Cerebellar cortex (tissue), 1 donor: ENCODE measurements at regions not wholly inside any gene's neighbourhood (a gene's known extent, or its start where the extent isn't known, plus 50 kb on each side); places are given as distances from the start of the nearest gene placed in this dataset.
A peak's percentile ranks its signal among the peaks of the same experiment; 100 is the strongest.
"Not testable (repeated sequence)": the region's sequence is repeated elsewhere in the genome, so short reads cannot be mapped to it uniquely, and the experiment has no call there.

Experiments used
- DNase-seq: peaks from one replicate; pipeline ENCODE4 v3.0.0-alpha.2; 2015; ENCODE audit warnings: low spot score

DNA sequence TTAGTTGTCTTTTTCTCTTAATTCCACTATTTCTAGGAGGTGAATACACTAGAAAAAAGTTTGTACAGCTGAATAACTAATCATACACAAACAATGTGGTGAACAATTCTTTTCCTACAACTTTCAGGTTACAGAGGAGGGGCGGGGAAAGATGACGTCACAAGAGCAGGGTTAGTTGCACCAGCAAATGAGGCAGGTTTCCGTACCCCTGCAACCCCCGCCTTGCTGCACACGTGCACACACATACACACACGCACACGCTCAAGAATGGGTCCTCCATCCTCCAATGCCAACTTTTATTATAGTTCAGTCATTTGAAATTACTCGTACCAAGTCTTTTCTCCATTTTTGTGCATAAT is 122.8 kb downstream of the ARL4C start:
- no peak for DNase-seq

DNA sequence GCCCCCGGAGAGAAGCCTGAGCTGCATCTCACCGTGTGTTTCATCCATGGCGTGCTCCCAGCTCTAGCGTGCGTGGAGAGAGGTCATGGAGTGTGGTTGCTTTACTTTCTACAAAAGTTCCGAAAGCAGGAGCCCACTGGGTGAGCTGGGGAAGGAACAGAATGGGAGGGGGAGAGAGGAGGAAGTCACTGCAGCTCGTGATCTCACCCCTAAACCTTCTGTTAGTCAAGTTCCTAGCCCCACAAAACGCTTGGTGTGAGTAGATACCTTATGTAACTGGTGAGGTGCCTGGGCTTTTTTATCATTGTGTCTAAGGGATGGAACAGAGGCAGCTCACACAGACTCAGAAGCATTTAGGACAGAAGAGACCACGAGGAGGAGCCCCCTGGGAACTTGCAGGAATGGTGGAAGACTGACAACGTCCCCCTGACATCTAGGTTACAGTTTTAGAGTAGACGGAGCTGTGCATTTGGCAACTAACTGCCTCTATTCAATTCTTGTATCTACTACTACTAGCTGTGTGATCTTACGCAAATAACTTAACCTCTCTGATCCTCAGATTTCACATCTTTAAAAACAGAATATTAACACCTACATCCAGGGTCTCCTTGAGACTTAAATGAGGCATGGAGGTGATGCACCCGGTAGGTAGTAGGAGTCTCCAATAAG is 123.3 kb downstream of the ARL4C start:
- no peak for DNase-seq

DNA sequence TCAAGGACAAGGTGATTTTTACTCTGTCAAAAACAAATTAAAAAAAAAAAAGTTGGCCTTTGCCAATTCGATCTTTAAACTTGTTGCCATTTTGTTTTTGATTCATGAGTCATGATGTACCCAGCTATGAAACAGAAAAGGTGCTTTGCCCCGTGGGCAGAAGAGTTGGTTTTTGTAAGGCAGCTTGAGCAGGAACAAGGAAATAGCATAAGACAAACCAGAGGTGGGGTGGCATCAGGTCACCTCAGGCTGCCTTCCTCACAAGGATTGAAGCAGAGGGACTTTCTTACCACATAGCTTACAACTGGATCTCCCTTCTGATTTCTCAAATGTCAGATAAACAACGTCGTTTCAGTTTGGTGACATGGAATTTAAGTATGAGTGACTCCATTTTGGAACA is 123.8 kb downstream of the ARL4C start:
- no peak for DNase-seq

DNA sequence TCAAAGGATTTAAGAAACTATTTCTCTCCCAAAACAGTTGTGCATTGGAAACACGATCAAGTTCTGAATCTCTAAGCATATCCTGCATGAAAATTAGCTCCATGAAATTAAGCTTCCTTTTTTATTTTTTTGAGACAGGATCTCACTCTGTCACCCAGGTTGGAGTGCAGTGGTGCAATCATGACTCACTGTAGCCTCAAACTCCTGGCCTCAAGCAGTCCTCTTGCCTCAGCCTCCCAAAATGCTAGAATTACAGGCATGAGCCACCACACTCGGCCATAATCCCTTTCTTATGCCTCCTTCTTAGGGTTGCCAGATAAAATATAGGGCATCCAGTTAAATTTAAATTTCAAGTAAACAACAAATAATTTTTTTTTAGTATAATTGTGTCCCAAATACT is 124.4 kb downstream of the ARL4C start:
- no peak for DNase-seq

DNA sequence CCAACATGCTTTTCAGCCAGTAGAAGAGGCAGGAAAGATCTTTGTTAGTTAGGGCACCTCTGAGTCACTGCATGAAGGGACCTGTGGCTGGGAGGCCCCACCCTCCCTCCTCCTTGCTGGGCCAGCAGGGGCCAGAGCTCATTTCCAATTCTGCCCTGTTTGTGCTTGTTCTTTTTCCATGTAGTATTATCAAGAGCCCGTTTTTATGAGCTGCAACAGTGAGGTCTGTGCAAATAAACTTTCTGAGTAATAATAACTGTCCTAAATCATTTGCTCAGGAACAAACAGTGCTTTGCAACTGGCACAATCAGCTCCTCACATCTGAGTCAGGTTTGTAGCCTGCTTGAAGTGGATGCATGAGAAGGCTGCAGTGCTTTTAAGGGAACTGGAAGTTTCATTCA is 128.0 kb downstream of the ARL4C start:
- DNase-seq: peak; percentile 16

DNA sequence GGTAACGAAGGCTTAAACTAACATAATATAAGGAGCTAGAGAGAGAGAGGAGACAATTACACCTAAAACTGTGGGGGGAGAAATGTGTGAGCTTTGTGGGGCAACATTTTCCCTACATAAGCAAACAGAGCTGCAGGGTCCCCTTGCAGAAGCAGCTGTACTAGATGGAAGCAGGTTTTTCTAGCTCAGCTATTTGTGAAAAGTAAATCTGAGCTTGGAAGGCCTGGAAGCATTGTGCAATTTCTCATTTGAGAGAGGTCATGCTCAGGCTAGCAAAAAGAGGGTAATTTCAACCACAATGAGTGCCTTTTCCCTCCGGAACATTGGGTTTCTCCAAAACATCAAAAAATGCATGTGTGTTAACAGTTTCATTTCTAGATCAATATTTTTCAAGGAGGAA is 130.0 kb downstream of the ARL4C start:
- DNase-seq: no peak

DNA sequence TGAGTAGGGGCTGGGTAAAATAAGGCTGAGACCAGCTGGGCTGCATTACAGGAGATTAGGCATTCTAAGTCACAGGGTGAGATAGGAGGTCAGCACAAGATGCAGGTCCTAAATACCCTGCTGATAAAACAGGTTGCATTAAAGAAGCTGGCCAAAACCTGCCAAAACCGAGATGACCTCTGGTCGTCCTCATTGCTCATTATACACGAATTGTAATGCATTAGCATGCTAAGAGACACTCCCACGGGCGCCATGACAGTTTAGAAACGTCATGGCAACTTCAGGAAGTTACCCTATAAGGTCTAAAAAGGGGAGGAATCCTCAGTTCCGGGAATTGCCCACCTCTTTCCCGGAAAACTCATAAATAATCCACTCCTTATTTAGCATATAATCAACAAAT is 132.2 kb downstream of the ARL4C start:
- DNase-seq: no peak

DNA sequence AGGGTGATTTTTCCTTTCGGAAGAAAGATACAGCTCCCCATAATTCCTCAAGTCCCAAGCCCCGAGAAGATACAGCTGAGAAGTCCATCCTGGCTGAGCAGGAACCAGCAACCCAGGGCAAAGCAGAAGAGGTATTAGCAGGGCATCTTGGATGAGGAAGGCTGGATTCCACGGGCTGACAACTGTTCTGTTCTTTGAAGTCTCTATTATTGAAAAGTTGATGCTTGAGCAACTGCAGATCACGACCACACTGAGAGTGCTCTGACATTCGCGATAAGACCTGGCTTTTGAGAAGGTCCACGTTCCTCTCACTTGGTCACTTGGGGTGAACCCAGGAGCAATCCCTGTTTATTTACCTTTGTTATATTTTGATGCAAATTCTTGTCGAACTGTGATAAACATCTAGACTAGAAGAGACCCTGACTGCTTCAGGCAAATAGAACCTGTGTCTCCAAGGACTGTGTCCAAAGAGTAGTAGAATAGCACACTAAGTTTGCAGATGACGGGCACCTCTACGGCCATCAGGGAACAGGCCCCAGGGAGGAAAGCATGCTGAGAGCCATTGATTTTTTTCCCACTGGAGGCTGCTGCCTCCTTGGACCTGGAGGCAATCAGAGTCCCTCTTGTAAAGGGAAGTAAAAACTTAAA is 133.1 kb downstream of the ARL4C start:
- DNase-seq: no peak

DNA sequence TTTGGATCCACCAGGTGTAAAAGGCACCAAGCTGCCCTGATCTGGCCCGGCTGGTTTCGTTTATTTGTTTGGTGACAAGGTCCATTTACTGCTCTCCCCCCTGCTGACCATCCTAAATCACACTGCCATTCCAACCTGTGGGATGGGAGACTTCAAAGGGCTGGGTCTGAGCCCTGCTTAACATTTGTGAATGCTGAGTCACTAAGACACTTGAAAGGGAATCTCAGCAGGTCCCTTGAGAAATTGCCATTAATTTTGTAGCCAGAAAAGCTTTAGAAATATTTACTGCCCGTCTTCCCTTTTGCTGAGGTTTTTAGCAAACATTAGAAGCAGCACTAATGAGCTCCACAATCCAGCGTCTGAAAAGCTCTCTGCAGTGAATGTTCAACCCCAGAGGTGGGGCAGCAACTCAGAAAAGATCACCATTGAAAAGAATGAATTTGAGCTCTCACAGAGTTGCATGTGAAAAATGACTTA is 133.8 kb downstream of the ARL4C start:
- peak; percentile 68 for DNase-seq

DNA sequence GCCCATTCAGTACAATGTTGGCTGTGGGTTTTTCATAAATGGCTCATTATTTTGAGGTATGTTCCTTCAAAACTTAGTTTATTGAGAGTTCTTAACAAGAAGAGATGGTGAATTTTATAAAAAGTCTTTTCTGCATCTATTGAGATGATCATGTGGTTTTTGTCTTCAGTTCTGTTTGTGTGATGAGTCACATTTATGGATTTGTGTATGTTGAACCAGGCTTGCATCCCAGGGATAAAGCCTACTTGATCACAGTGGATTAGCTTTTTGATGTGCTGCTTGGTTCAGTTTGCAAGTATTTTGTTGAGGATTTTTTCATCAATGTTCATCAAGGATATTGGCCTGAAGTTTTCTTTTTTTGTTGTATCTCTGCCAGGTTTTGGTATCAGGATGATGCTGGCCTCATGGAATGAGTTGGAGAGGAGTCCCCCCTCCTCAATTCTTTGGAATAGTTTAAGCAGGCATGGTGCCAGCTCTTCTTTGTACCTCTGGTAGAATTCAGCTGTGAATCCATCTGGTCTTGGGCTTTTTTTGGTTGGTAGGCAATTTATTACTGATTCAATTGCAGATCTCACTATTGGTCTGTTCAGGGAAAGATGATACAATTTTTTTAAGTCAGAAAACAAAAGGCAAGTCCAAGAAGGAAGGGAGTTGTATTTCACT is 136.4 kb downstream of the ARL4C start:
- not testable (repeated sequence) for DNase-seq

DNA sequence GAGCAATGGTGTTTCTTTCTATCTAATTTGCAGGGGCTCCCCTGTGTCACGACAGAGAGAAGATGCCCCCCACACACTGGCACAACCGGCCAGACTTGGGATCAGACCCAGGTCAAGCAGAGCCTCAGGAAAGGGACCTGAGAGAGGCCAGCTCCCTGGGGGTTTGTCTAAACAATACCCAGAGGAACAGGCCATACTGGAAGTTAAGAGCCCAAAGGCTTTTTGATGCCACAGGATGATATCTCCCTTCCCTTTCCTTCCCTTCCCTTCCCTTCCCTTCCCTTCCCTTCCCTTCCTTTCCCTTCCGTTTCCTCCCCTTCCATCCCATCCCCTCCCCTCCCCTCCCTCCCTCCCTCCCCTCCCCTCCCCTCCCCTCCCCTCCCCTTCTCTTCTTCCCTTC is 139.2 kb downstream of the ARL4C start:
- no peak for DNase-seq

DNA sequence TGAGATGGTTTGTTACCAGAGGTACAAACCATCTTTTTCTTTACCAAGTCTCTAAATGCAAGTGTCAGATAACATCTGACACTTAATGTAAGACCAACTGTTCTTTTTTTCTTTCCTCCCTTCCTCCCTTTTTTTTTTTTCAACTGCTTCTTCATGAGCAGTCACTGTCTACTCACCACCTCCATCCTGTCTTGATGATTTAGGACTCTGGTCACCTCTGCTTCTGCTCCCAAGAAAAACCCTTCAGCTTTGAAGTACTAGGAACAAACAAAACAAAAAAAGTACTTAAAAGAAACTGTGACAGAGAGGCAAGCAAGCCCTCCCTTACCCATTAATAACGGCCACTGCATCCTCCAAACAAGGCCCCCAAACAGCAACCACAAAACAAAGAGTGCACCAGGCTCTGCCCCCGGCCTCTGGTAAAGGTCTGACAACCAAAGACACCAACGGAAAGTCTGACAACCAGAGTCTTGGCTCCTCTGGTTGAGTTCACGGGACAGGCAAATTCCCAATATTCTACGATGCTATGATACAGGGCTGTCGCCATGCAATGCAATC is 141.0 kb downstream of the ARL4C start:
- no peak for DNase-seq

DNA sequence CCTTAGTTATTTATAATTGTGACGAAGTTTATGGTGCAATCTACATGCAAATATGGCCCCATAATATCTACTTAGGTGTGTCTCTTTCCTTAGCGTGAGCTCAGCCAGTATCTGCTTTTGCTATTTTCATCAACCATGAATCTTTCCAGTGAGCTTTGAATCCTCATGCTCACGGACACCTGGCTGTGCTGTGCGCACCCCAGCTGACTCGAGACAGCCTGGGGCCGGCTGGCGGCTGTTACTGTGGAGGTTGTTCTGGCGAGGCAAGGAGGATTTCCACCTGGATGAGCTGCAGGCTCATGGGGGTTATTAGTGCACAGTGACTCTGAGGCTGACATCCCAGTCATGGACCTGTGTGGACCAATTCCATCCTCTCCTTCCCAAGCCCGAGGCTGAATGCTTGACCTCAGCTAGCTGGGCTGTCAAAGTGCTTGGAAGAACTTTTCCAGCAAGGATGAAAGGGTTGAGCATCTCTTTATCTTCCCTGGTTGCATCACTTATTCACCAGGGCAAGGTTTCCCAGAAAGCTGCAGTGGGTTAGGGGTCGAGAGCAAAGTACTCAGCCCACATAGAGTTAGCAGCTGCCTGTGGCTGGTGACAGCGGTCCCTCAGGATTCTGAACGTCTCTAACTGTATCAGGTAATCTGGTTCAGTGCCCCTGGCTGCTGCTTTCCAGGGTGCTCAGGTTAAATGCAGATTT is 141.7 kb downstream of the ARL4C start:
- peak; percentile 36 for DNase-seq

DNA sequence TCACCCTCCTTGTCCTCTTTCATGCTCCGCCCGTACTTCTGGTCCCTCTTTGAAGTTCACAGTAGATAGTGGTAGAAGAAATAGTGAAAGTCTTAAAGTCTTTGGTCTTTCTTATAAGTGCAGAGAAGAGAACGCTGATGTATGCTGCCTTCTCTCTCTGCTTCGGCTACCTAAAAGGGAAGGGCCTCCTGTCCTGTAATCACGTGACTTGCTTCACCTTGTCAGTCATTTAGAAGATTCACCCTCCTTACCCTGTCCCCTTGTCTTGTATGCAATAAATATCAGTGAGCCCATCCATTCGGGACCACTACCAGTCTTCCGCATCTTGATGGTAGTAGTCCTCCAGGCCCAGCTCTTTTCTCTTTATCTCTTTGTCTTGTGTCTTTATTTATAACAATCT is 144.6 kb downstream of the ARL4C start:
- DNase-seq: no peak

DNA sequence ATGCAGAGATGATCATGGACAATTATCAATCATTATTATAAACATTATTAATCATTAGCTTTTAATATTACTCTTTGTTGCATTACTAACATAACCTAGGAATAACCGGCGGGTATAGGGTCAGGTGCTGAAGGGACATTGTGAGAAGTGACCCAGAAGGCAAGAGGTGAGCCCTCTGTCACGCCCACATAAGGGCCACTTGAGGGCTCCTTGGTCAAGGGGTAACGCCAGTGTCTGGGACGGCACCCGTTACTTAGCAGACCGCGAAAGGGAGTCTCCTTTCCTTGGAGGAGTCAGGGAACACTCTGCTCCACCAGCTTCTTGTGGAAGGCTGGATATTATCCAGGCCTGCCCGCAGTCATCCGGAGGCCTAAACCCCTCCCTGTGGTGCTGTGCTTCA is 145.0 kb downstream of the ARL4C start:
- DNase-seq: not testable (repeated sequence)

DNA sequence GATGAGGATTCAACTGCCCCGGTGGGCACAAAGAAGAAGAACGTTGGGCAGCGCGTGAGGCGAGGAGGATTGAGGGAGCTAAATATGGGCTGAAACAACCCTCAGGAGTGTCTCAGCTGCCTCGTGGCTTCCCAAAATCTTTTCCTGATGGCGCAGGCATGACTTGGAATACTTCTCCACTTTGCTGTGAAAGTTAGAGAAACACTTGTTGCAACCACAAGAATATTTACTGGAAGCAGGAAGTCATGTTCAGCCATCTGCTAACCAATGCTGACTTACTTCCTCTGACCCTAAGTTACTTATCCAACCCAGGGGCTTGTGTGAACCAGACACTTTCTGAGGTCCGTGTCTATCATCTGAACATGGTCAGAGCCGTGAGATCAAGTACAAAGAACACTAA is 148.8 kb downstream of the ARL4C start:
- DNase-seq: no peak

DNA sequence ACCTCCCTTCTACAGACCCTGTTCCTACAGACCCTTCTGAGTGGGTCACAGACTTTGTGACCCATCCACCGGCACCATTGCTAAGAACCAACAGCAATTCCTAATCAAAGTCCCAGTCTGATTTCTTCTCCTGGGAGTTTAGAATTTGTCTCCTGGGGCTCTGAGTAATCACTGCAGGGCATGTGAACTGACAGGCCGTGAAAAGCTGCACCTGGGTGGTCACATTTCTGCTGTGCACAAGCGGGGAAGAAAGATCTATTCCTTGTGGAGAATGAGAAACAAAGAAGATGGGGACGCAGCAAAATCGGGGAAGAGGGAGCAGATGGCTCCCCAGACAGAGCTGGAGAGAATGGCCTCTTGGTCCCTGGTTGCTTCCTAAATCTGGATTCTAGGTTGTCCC is 151.0 kb downstream of the ARL4C start:
- DNase-seq: no peak

DNA sequence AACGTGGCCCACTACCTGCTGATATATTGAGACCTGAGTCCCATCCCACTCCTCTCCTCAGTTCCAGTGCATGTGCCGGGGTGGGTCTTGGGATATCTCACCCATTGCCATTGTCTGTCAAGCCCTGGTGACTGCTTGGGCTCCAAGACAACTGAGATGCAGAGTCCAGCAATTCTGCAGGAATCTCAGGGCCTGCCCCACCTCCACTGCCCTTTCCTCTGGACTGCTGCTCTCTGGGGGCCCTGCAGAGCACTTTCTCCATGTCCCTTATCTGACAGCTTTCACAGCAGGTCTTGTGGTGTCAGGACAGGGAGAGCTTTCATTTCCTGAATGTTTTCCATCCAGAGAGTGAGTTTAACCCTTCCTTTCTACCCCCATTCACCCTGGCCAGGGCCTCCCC is 152.9 kb downstream of the ARL4C start:
- no peak for DNase-seq

DNA sequence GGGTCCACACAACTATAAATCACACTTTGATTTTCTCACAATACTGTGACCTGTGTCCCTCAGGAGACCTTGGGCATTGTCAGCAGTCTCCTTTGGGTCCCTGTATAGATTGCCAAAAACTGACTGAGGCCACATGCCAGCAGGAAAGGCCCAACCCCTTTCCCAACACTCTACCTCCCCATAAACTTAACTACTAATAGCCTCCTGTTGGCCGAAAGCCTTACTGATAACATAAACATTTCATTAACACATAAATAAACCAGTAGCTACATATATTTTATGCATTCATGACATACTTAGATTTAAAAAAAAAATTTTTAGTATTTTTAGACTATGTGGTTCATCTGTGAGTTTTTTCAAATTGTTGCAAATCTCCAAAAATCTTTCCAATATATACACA is 153.5 kb downstream of the ARL4C start:
- DNase-seq: no peak

DNA sequence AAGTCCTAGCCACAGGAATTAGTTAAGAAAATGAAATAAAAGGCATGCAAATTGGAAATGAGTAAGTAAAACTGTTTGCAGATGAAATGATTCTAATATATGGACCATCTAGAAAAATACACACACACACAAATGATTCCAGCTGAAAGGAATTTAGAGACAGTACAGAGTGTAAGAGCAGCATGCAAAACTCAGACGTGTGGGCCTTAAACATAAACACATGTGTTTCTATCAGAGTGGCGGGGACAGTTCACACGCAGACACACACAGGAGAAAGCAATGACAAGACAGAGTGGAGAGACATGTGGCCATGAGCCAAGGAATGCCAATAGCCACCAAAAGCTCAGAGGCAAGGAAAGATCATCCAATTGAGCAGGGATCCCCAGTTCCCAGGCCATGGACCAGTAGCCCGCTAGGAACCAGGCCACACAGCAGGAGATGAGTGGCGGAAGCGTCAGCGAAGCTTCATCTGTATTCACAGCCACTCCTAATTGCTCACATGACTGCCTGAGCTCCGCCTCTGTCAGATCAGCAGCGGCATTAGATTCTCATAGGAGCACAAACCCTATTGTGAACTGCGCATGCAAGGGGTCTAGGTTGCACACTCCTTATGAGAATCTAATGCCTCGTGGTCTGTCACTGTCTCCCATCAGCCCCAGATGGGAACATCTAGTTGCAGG is 155.4 kb downstream of the ARL4C start:
- DNase-seq: no peak

DNA sequence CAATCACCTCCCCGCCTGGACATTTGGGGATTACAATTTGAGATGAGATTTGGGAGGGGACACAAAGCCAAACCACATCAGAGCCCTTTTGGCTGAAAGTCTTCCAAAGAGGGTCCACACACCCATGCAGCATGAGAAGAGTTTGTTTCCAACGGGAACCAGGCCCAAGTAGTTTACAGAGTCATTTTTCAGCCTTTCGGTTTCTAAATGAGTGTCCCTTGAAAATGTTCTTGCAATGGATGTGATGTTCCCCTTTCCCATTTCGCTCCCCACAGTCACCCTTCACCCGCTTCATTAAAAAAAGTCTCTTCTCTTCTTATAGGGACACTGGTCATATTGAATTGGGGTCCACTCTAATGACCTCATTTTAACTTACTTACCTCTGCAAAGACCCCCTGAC is 157.4 kb downstream of the ARL4C start:
- DNase-seq: no peak

DNA sequence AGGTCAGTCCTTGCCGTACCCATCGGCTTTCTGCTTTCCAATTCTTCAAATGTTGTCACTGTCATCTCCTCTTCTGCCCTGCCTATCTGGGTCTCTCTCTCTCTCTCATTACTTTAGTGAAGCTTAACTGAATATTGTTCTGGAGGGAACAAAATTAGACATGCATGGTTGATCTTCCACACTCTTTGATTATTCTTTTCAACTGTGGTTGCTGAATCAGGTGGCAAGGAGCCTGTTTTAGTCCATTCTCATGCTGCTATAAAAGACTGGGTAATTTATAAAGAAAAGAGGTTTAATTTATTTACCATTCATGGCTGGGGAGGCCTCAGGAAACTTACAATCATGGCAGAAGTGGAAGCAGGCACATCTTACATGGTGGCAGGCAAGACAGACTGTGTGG is 157.9 kb downstream of the ARL4C start:
- DNase-seq: no peak
